Posterior cingulate gyrus (tissue), 11 donors: ENCODE measurements at regions not wholly inside any gene's neighbourhood (a gene's known extent, or its start where the extent isn't known, plus 50 kb on each side); places are given as distances from the start of the nearest gene placed in this dataset.

ENCODE experiments used
- DNase-seq, 10 donors: peaks; one replicate each; pipeline versions ENCODE4 v3.0.0 to v3.0.0-alpha.2; 2020 to 2021; ENCODE audit warnings: mixed read lengths in 3 of 10
- intact Hi-C: fragments of 100-400 bp; cut with DNase I; formaldehyde crosslinking; loops from one replicate; pipeline ENCODE4 v1.15.1; 2023

GRCh38 chr2:196248467-196249094, 77.2 kb upstream of the STK17B start:
- DNase-seq = no peak
- intact Hi-C loops = no loop called here

- no peak for DNase-seq
- intact Hi-C loops = no loop called here
Observed at GRCh38 chr2:196249171-196249570, 77.8 kb upstream of the STK17B start.

GRCh38 chr2:196249860-196250259, 78.5 kb upstream of the STK17B start:
- DNase-seq = no peak
- intact Hi-C loops = no loop called here

- intact Hi-C loops = no loop called here
- DNase-seq = no peak
Observed at GRCh38 chr2:196251132-196251531, 79.8 kb upstream of the STK17B start.

- DNase-seq = no peak
- intact Hi-C loops = no loop called here
Observed at GRCh38 chr2:196252408-196253115, 81.2 kb upstream of the STK17B start.

- intact Hi-C loops = no loop called here
- DNase-seq = no peak
Observed at GRCh38 chr2:196253116-196253480, 81.7 kb upstream of the STK17B start.

- DNase-seq = no peak
- intact Hi-C loops = no loop called here
Observed at GRCh38 chr2:196256585-196256984, 85.2 kb upstream of the STK17B start.

GRCh38 chr2:196257086-196257485, 85.7 kb upstream of the STK17B start:
- no peak for DNase-seq
- intact Hi-C loops = no loop called here

GRCh38 chr2:196258407-196258806, 87.0 kb upstream of the STK17B start:
- intact Hi-C loops = no loop called here
- DNase-seq = no peak

- intact Hi-C loops = no loop called here
- DNase-seq = no peak
Observed at GRCh38 chr2:196259507-196260481, 88.4 kb upstream of the STK17B start.

GRCh38 chr2:196260546-196260945, 89.2 kb upstream of the STK17B start:
- no peak for DNase-seq
- intact Hi-C loops = no loop called here

- no peak for DNase-seq
Observed at GRCh38 chr2:196262606-196263005, 91.2 kb upstream of the STK17B start.

GRCh38 chr2:196263181-196263747, 91.9 kb upstream of the STK17B start:
- intact Hi-C loops = no loop called here
- DNase-seq = no peak

More at GRCh38 chr2:196262606-196263005, 91.2 kb upstream of the STK17B start:
- intact Hi-C loops = no loop called here

- DNase-seq = no peak
Observed at GRCh38 chr2:196266351-196266750, 95.0 kb upstream of the STK17B start.

GRCh38 chr2:196266855-196267254, 95.5 kb upstream of the STK17B start:
- intact Hi-C loops = no loop called here
- DNase-seq = no peak

More at GRCh38 chr2:196266351-196266750, 95.0 kb upstream of the STK17B start:
- intact Hi-C loops = no loop called here

- DNase-seq = no peak
- intact Hi-C loops = no loop called here
Observed at GRCh38 chr2:196268025-196268424, 96.6 kb upstream of the STK17B start.

- DNase-seq = no peak
Observed at GRCh38 chr2:196268538-196269338, 97.4 kb upstream of the STK17B start.

GRCh38 chr2:196271795-196272194, 100.4 kb upstream of the STK17B start:
- no peak for DNase-seq
- intact Hi-C loops = no loop called here

More at GRCh38 chr2:196268538-196269338, 97.4 kb upstream of the STK17B start:
- intact Hi-C loops = no loop called here

GRCh38 chr2:196274387-196274809, 103.0 kb upstream of the STK17B start:
- intact Hi-C loops = no loop called here
- peak in 1 of 10 donors; percentile 26 for DNase-seq
